NB4 (cell line): ENCODE measurements at regions not wholly inside any gene's neighbourhood (a gene's known extent, or its start where the extent isn't known, plus 50 kb on each side); places are given as distances from the start of the nearest gene placed in this dataset.

Source experiments
- CTCF ChIP-seq: IDR thresholded peaks from one replicate; pipeline ENCODE4 v1.5.1; 2012; ENCODE audit warnings: low read depth, low read length
- MYC ChIP-seq: IDR thresholded peaks from 2 replicates; pipeline ENCODE4 v1.6.1; 2011; ENCODE audit warnings: low read depth, low read length

- TF ChIP-seq MYC = no peak
- no peak for TF ChIP-seq CTCF
These were observed 122.9 kb upstream of the CDH11 start for GRCh38 chr16:65244787-65245186.
